PC-9 (cell line): ENCODE measurements at regions not wholly inside any gene's neighbourhood (a gene's known extent, or its start where the extent isn't known, plus 50 kb on each side); places are given as distances from the start of the nearest gene placed in this dataset.

ENCODE experiments used
- BruUV-seq: library from RNA; stranded (reverse); fragments of 400-500 nt; replicated peaks from 2 replicates; lab custom pipeline; 2021; lab: Mats Ljungman, UMichigan
- CTCF ChIA-PET: fragments of 300-600 bp; sonication (Branson Sonifier 250); formaldehyde crosslinking; loops from one replicate; lab custom pipeline; 2022; ENCODE audit warnings: antibody characterized with exemption; lab: Charles Lee
- POLR2A ChIA-PET: fragments of 300-600 bp; sonication (Branson Sonifier 250); formaldehyde crosslinking; loops from one replicate; lab custom pipeline; 2022; ENCODE audit warnings: antibody characterized with exemption; ENCODE audit not compliant: unreplicated experiment; lab: Charles Lee
- DNase-seq, 2 experiments: peaks; one replicate each; pipeline versions ENCODE4 v3.0.0 to v3.0.0-alpha.2; 2015 to 2022; ENCODE audit warnings: mixed read lengths in 1 of 2
- H2AFZ ChIP-seq: fragments of 200-600 bp; sonication (generic); 2 replicates; pipeline ENCODE4 v1.8.1; 2017; ENCODE audit warnings: antibody characterized with exemption
- H3F3A ChIP-seq: fragments of 200-600 bp; sonication (generic); 2 replicates; pipeline ENCODE4 v1.8.1; 2017; ENCODE audit warnings: antibody characterized with exemption, mild to moderate bottlenecking, low read depth; ENCODE audit not compliant: insufficient read depth
- H3K27ac ChIP-seq: fragments of 200-600 bp; sonication (generic); 2 replicates; pipeline ENCODE4 v1.6.1; 2016; ENCODE audit warnings: mixed run types
- H3K27me3 ChIP-seq: fragments of 200-600 bp; sonication (generic); 2 replicates; pipeline ENCODE4 v1.6.1; 2016; ENCODE audit warnings: low read depth, mixed run types; ENCODE audit not compliant: insufficient read depth
- H3K36me3 ChIP-seq: fragments of 200-600 bp; sonication (generic); 2 replicates; pipeline ENCODE4 v1.6.1; 2016; ENCODE audit warnings: low read depth, mixed run types
- H3K4me1 ChIP-seq: fragments of 200-600 bp; sonication (generic); replicated peaks from 2 replicates; pipeline ENCODE4 v1.6.1; 2016; ENCODE audit warnings: mixed run types; ENCODE audit not compliant: insufficient read depth
- H3K4me2 ChIP-seq: fragments of 200-600 bp; sonication (generic); 2 replicates; pipeline ENCODE4 v1.6.1; 2017; ENCODE audit warnings: mixed run types
- H3K4me3 ChIP-seq: fragments of 200-600 bp; sonication (generic); 2 replicates; pipeline ENCODE4 v1.6.1; 2016; ENCODE audit warnings: mixed run types
- H3K79me2 ChIP-seq: fragments of 200-600 bp; sonication (generic); 2 replicates; pipeline ENCODE4 v1.6.1; 2017; ENCODE audit warnings: low read depth, mixed run types
- H3K9me2 ChIP-seq: fragments of 200-600 bp; sonication (generic); 2 replicates; pipeline ENCODE4 v1.8.1; 2017; ENCODE audit warnings: mild to moderate bottlenecking; ENCODE audit not compliant: insufficient read depth
- H3K9me3 ChIP-seq: fragments of 200-600 bp; sonication (generic); 2 replicates; pipeline ENCODE4 v1.8.1; 2016; ENCODE audit warnings: low read depth; ENCODE audit not compliant: insufficient read depth
- H4K20me1 ChIP-seq: fragments of 200-600 bp; sonication (generic); 2 replicates; pipeline ENCODE4 v1.8.1; 2017; ENCODE audit not compliant: insufficient read depth
- CTCF ChIP-seq: fragments of 200-600 bp; sonication (generic); conservative IDR thresholded peaks from 2 replicates; pipeline ENCODE4 v1.6.1; 2017; ENCODE audit warnings: mixed run types, antibody characterized with exemption, mild to moderate bottlenecking, moderate library complexity
- EZH2 ChIP-seq: fragments of 200-600 bp; sonication (generic); IDR thresholded peaks from 2 replicates; pipeline ENCODE4 v1.8.0; 2017; ENCODE audit warnings: antibody characterized with exemption, low read depth
- intact Hi-C: fragments of 100-400 bp; cut with micrococcal nuclease; formaldehyde crosslinking; loops from one replicate; pipeline ENCODE4 v1.10.0; 2022; ENCODE audit not compliant: unreplicated experiment

DNA sequence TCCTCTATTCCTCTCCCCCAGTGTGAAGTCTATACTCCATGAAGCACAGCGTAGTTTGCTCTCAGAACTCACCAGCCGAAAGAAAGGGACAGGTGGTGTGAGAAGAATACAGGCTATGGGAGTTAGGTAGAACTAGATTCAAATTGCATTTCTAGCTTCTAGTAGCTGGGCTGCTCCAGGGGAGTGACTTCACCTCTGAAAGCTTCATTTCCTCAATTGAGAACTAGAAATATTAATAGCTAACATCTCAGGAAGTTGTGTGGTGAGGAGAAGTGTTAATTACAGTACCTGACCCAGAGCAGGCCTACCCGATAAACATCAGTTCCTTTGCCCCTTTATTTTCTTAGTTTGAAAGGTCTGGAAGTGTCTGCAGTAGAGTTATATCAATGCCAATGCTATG lies 484.7 kb upstream of the TENM4 start:
- no peak for DNase-seq
- no peak overlapping the region for H3K4me3 ChIP-seq
- intact Hi-C loops, result no loop called here
- TF ChIP-seq EZH2, result no peak
- no peak for TF ChIP-seq CTCF
- H3K4me2 ChIP-seq, result no peak overlapping the region
- H3K4me1 ChIP-seq, result no peaks in the 10 kb centered on the region
- H3F3A ChIP-seq, result no peaks in the 10 kb centered on the region
- POLR2A ChIA-PET, result interaction anchor here (0.8 kb wide), 1 partner anchor 718 kb away, joined by 7 read pairs; no protein-coding TSS in a partner anchor
- H3K36me3 ChIP-seq, result no peaks in the 10 kb centered on the region
- no peaks in the 10 kb centered on the region for H3K27me3 ChIP-seq
- H3K9me2 ChIP-seq, result no peaks in the 10 kb centered on the region
- no peaks in the 10 kb centered on the region for H3K79me2 ChIP-seq
- no TSS peak for BruUV-seq
- H4K20me1 ChIP-seq, result no peaks in the 10 kb centered on the region
- no peak overlapping the region for H2AFZ ChIP-seq
- CTCF ChIA-PET, result no interaction called here
- H3K27ac ChIP-seq, result no peak overlapping the region
- H3K9me3 ChIP-seq, result no peaks in the 10 kb centered on the region

DNA sequence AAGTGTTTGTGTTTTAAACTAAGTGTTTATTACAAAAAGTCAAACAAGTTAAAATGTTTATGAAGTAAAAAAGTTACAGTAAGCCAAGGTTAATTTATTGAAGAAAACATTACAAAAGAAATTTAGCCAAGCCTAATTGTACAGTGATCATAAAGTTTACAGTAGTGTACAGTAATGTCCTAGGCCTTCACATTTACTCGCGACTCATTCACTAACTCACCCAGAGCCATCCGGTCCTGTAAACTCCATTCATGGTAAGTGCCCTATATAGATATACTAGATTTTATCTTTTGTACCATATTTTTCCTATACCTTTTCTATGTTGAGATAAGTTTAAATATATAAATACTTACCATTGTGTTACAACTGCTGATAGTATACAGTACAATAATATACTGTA lies 481.8 kb upstream of the TENM4 start:
- Histone ChIP-seq H3K79me2 (no peaks in the 10 kb centered on the region), H3K9me3 (no peaks in the 10 kb centered on the region), H4K20me1 (no peaks in the 10 kb centered on the region), H3K9me2 (no peaks in the 10 kb centered on the region), H3K4me3 (no peak overlapping the region), H3K4me1 (no peaks in the 10 kb centered on the region), H3K27ac (no peak overlapping the region), H3K27me3 (no peaks in the 10 kb centered on the region), H3K4me2 (no peak overlapping the region), H2AFZ (no peak overlapping the region), H3K36me3 (no peaks in the 10 kb centered on the region), H3F3A (no peaks in the 10 kb centered on the region)
- CTCF ChIA-PET, result no interaction called here
- POLR2A ChIA-PET, result no interaction called here
- intact Hi-C loops, result no loop called here
- DNase-seq, result no peak
- TF ChIP-seq EZH2 (no peak), CTCF (no peak)
- no TSS peak for BruUV-seq

GRCh38 chr11:79920480-79920879 lies 479.6 kb upstream of the TENM4 start:
- Histone ChIP-seq H3K4me3 (no peak overlapping the region), H3K9me2 (no peaks in the 10 kb centered on the region), H4K20me1 (no peaks in the 10 kb centered on the region), H3K4me1 (no peaks in the 10 kb centered on the region), H3K4me2 (no peak overlapping the region), H3F3A (no peaks in the 10 kb centered on the region), H3K36me3 (no peaks in the 10 kb centered on the region), H3K79me2 (no peaks in the 10 kb centered on the region), H2AFZ (no peak overlapping the region), H3K27ac (no peak overlapping the region), H3K9me3 (no peaks in the 10 kb centered on the region), H3K27me3 (no peaks in the 10 kb centered on the region)
- intact Hi-C loops, result no loop called here
- CTCF ChIA-PET, result no interaction called here
- POLR2A ChIA-PET, result no interaction called here
- DNase-seq, result no peak
- TF ChIP-seq EZH2 (no peak), CTCF (no peak)
- BruUV-seq, result no TSS peak
